Calu3 (cell line): ENCODE measurements at regions not wholly inside any gene's neighbourhood (a gene's known extent, or its start where the extent isn't known, plus 50 kb on each side); places are given as distances from the start of the nearest gene placed in this dataset.
A peak's percentile ranks its signal among the peaks of the same experiment; 100 is the strongest.

ENCODE experiments used
- BruUV-seq: library from RNA; stranded (reverse); fragments of 400-500 nt; replicated peaks from 2 replicates; lab custom pipeline; 2021; lab: Mats Ljungman, UMichigan
- CTCF ChIA-PET: fragments of 300-600 bp; sonication (Branson Sonifier 250); formaldehyde crosslinking; loops from one replicate; lab custom pipeline; 2022; ENCODE audit warnings: antibody characterized with exemption; lab: Charles Lee
- DNase-seq: peaks from one replicate; pipeline ENCODE4 v3.0.0; 2022
- H3K27ac Mint-ChIP-seq: one replicate; pipeline ENCODE4 v1.8.0; 2022; ENCODE audit warnings: mixed read lengths; ENCODE audit not compliant: unreplicated experiment
- H3K27me3 Mint-ChIP-seq: one replicate; pipeline ENCODE4 v1.8.0; 2022; ENCODE audit warnings: mixed read lengths; ENCODE audit not compliant: unreplicated experiment
- H3K36me3 Mint-ChIP-seq: one replicate; pipeline ENCODE4 v1.8.0; 2022; ENCODE audit warnings: mild to moderate bottlenecking, moderate library complexity, mixed read lengths; ENCODE audit not compliant: insufficient read depth, unreplicated experiment
- H3K4me1 Mint-ChIP-seq: one replicate; pipeline ENCODE4 v1.8.0; 2022; ENCODE audit warnings: mild to moderate bottlenecking, low read depth, mixed read lengths; ENCODE audit not compliant: unreplicated experiment
- H3K4me3 Mint-ChIP-seq: one replicate; pipeline ENCODE4 v1.8.0; 2022; ENCODE audit warnings: mild to moderate bottlenecking, low read depth, moderate library complexity, mixed read lengths; ENCODE audit not compliant: unreplicated experiment
- H3K9me3 Mint-ChIP-seq: one replicate; pipeline ENCODE4 v1.8.0; 2022; ENCODE audit warnings: low read depth, mixed read lengths; ENCODE audit not compliant: unreplicated experiment
- CTCF ChIP-seq: fragments of 200-600 bp; IDR thresholded peaks from one replicate; pipeline ENCODE4 v1.8.0; 2022; ENCODE audit warnings: antibody characterized with exemption; ENCODE audit not compliant: unreplicated experiment
- intact Hi-C: fragments of 100-400 bp; cut with micrococcal nuclease; formaldehyde crosslinking; loops from one replicate; pipeline ENCODE4 v1.10.0; 2022; ENCODE audit not compliant: unreplicated experiment

- DNase-seq: no peak
- intact Hi-C loops: loop anchor here (5.0 to 10.0 kb wide), 3 partner anchors 87 to 1870 kb away; no protein-coding TSS in a partner anchor
- CTCF ChIA-PET: no interaction called here
- no peaks in the 10 kb centered on the region for H3K36me3 Mint-ChIP-seq
- H3K27ac Mint-ChIP-seq: no peak overlapping the region
- peaks cover 30% of the 10 kb centered on the region for H3K27me3 Mint-ChIP-seq
- BruUV-seq: no TSS peak
- TF ChIP-seq CTCF: no peak
- H3K9me3 Mint-ChIP-seq: no peaks in the 10 kb centered on the region
- peaks cover 8% of the 10 kb centered on the region for H3K4me1 Mint-ChIP-seq
- H3K4me3 Mint-ChIP-seq: no peak overlapping the region
Measured at GRCh38 chr2:41784496-41784895, 263.3 kb upstream of the PKDCC start.

- DNase-seq: no peak
- TF ChIP-seq CTCF: no peak
- Mint-ChIP-seq H3K4me1 (peaks cover 8% of the 10 kb centered on the region), H3K36me3 (no peaks in the 10 kb centered on the region), H3K9me3 (no peaks in the 10 kb centered on the region), H3K27ac (no peak overlapping the region), H3K27me3 (peaks cover 32% of the 10 kb centered on the region), H3K4me3 (no peak overlapping the region)
- CTCF ChIA-PET: interaction anchor here (0.6 kb wide), 1 partner anchor 9 kb away, joined by 4 read pairs; no protein-coding TSS in a partner anchor
- no TSS peak for BruUV-seq
- intact Hi-C loops: loop anchor here (10.0 kb wide), 2 partner anchors 1541 to 1871 kb away; no protein-coding TSS in a partner anchor
Measured at GRCh38 chr2:41785251-41786022, 262.4 kb upstream of the PKDCC start.

GRCh38 chr2:41791523-41791922 lies 256.3 kb upstream of the PKDCC start:
- H3K9me3 Mint-ChIP-seq: no peaks in the 10 kb centered on the region
- CTCF ChIA-PET: no interaction called here

GRCh38 chr2:41803361-41803760 lies 244.5 kb upstream of the PKDCC start:
- H3K9me3 Mint-ChIP-seq: peaks cover 13% of the 10 kb centered on the region
- no TSS peak for BruUV-seq
- DNase-seq: no peak
- intact Hi-C loops: no loop called here
- H3K4me1 Mint-ChIP-seq: peaks cover 9% of the 10 kb centered on the region
- no peaks in the 10 kb centered on the region for H3K36me3 Mint-ChIP-seq
- CTCF ChIA-PET: interaction anchor here (0.7 kb wide), 1 partner anchor 11 kb away, joined by 3 read pairs; no protein-coding TSS in a partner anchor
- H3K27me3 Mint-ChIP-seq: no peaks in the 10 kb centered on the region
- no peak for TF ChIP-seq CTCF
- H3K4me3 Mint-ChIP-seq: no peak overlapping the region
- no peak overlapping the region for H3K27ac Mint-ChIP-seq

More at GRCh38 chr2:41791523-41791922, 256.3 kb upstream of the PKDCC start:
- no TSS peak for BruUV-seq
- Mint-ChIP-seq H3K4me1 (peaks cover 18% of the 10 kb centered on the region), H3K4me3 (no peak overlapping the region), H3K27ac (no peak overlapping the region), H3K36me3 (no peaks in the 10 kb centered on the region), H3K27me3 (peaks cover 46% of the 10 kb centered on the region)
- no peak for TF ChIP-seq CTCF
- peak; percentile 44 for DNase-seq
- intact Hi-C loops: no loop called here
